A549 (cell line): ENCODE measurements at regions not wholly inside any gene's neighbourhood (a gene's known extent, or its start where the extent isn't known, plus 50 kb on each side); places are given as distances from the start of the nearest gene placed in this dataset.

Experiments
- ATAC-seq, 2 experiments: fragments of 200-7000 bp in 1 of 2; fragments of >200 bp in 1 of 2; cut with Nextera tagmentation in 1 of 2; cut with Tn5 transposase in 1 of 2; 3 replicates each; pipeline versions ENCODE4 v1.8.0 to v1.9.1; 2018 to 2020; ENCODE audit warnings: mild to moderate bottlenecking in 1 of 2, moderate library complexity in 1 of 2
- CTCF ChIA-PET: fragments of 300-600 bp; sonication (Branson Sonifier 250); formaldehyde crosslinking; extraction: SDS; loops from one replicate; lab custom pipeline; 2021; ENCODE audit warnings: antibody characterized with exemption, inconsistent platforms; lab: Yijun Ruan, JAX
- POLR2A ChIA-PET: fragments of 350-600 bp; formaldehyde crosslinking; extraction: SDS; loops from one replicate; lab custom pipeline; 2021; ENCODE audit warnings: antibody characterized with exemption, inconsistent platforms; lab: Yijun Ruan, JAX
- DNase-seq, 2 experiments: peaks; one replicate each; pipeline versions ENCODE4 v3.0.0 to v3.0.0-alpha.2; 2011 to 2016; ENCODE audit warnings: low read depth in 1 of 2, low spot score in 1 of 2
- FAIRE-seq: peaks from 2 replicates; lab custom pipeline; 2011; peaks lifted over from hg19 to GRCh38; lab: Jason Lieb, UNC
- H3K27ac ChIP-seq, 2 experiments: fragments of >200 bp; sonication (Bioruptor Twin); formaldehyde crosslinking; 3 replicates each; pipeline ENCODE4 v1.5.1; 2016 to 2017
- H3K4me1 ChIP-seq: fragments of >200 bp; sonication (Bioruptor Twin); formaldehyde crosslinking; 3 replicates; pipeline ENCODE4 v1.6.1; 2016
- H3K4me2 ChIP-seq: fragments of >200 bp; sonication (Bioruptor Twin); formaldehyde crosslinking; 3 replicates; pipeline ENCODE4 v1.6.1; 2016
- H3K4me3 ChIP-seq: fragments of >200 bp; sonication (Bioruptor Twin); formaldehyde crosslinking; 3 replicates; pipeline ENCODE4 v1.5.1; 2016
- H3K9me3 ChIP-seq: fragments of >200 bp; sonication (Bioruptor Twin); formaldehyde crosslinking; 3 replicates; pipeline ENCODE4 v1.6.1; 2016
- ATOH8 ChIP-seq: fragments of 250-450 bp; sonication (Bioruptor Pico); IDR thresholded peaks from 2 replicates; pipeline ENCODE4 v1.5.0; 2020; ENCODE audit warnings: low read depth, mild to moderate bottlenecking, moderate library complexity
- CBX2 ChIP-seq: fragments of 200-600 bp; sonication (generic); IDR thresholded peaks from 2 replicates; pipeline ENCODE4 v1.6.1; 2016; ENCODE audit warnings: low read depth, mild to moderate bottlenecking, borderline replicate concordance
- CBX8 ChIP-seq: fragments of 200-600 bp; sonication (generic); IDR thresholded peaks from 2 replicates; pipeline ENCODE4 v1.6.1; 2016
- CTCF ChIP-seq: fragments of >200 bp; sonication (Bioruptor Twin); formaldehyde crosslinking; IDR thresholded peaks from 3 replicates; pipeline ENCODE4 v1.5.1; 2016
- EHF ChIP-seq: fragments of 250-450 bp; sonication (Bioruptor Pico); IDR thresholded peaks from 2 replicates; pipeline ENCODE4 v1.5.0; 2020; ENCODE audit warnings: mild to moderate bottlenecking
- EHMT2 ChIP-seq: fragments of 200-600 bp; sonication (generic); IDR thresholded peaks from 2 replicates; pipeline ENCODE4 v1.6.1; 2016; ENCODE audit warnings: antibody characterized with exemption, low read depth, mild to moderate bottlenecking, moderate library complexity
- EP300 ChIP-seq, 2 experiments: fragments of >200 bp; sonication (Bioruptor Twin); formaldehyde crosslinking; IDR thresholded peaks; 2 replicates in 1 of 2; 3 replicates in 1 of 2; pipeline ENCODE4 v1.6.1; 2016 to 2017
- FOSL2 ChIP-seq, 2 experiments: fragments of 450-650 bp in 1 of 2; fragments of >200 bp in 1 of 2; sonication (Bioruptor Twin) in 1 of 2; formaldehyde crosslinking; IDR thresholded peaks; 2 replicates each; pipeline versions ENCODE4 v1.5.0 to v1.6.1; 2016 to 2020; ENCODE audit warnings: mild to moderate bottlenecking in 1 of 2, moderate library complexity in 1 of 2
- FOXS1 ChIP-seq: fragments of 250-450 bp; sonication (Bioruptor Pico); IDR thresholded peaks from 2 replicates; pipeline ENCODE4 v1.5.0; 2020; ENCODE audit warnings: mild to moderate bottlenecking, moderate library complexity
- GATA3 ChIP-seq: IDR thresholded peaks from 2 replicates; pipeline ENCODE4 v1.6.1; 2012; ENCODE audit warnings: borderline replicate concordance
- HDAC2 ChIP-seq: fragments of 200-600 bp; sonication (generic); IDR thresholded peaks from 2 replicates; pipeline ENCODE4 v1.6.1; 2016
- HOXB5 ChIP-seq: fragments of 250-450 bp; sonication (Bioruptor Pico); IDR thresholded peaks from 2 replicates; pipeline ENCODE4 v1.5.0; 2020; ENCODE audit warnings: mild to moderate bottlenecking, moderate library complexity
- KDM1A ChIP-seq: fragments of 200-600 bp; sonication (generic); IDR thresholded peaks from 2 replicates; pipeline ENCODE4 v1.6.1; 2016; ENCODE audit warnings: low read depth, mild to moderate bottlenecking
- KDM5A ChIP-seq: fragments of 200-600 bp; sonication (generic); IDR thresholded peaks from 2 replicates; pipeline ENCODE4 v1.6.1; 2016; ENCODE audit warnings: antibody characterized with exemption, mild to moderate bottlenecking
- PHF8 ChIP-seq: fragments of 200-600 bp; sonication (generic); IDR thresholded peaks from 2 replicates; pipeline ENCODE4 v1.6.1; 2016; ENCODE audit warnings: low read depth, mild to moderate bottlenecking, antibody characterized with exemption, moderate library complexity, borderline replicate concordance
- RAD21 ChIP-seq, 2 experiments: fragments of >200 bp in 1 of 2; sonication (Bioruptor Twin) in 1 of 2; formaldehyde crosslinking in 1 of 2; IDR thresholded peaks in 1 of 2; conservative IDR thresholded peaks in 1 of 2; 2 replicates in 1 of 2; 3 replicates in 1 of 2; pipeline ENCODE4 v1.6.1; 2012 to 2018; ENCODE audit warnings: inconsistent platforms in 1 of 2
- RARB ChIP-seq: fragments of 250-450 bp; sonication (Bioruptor Pico); IDR thresholded peaks from 2 replicates; pipeline ENCODE4 v1.8.0; 2021; ENCODE audit warnings: mild to moderate bottlenecking, moderate library complexity
- RCOR1 ChIP-seq: fragments of 150-350 bp; IDR thresholded peaks from 2 replicates; pipeline ENCODE4 v1.6.1; 2014; ENCODE audit warnings: antibody characterized with exemption, low read length, low read depth
- REST ChIP-seq: fragments of 200-600 bp; sonication (generic); IDR thresholded peaks from 2 replicates; pipeline ENCODE4 v1.6.1; 2016; ENCODE audit warnings: antibody characterized with exemption, mild to moderate bottlenecking, moderate library complexity
- RNF2 ChIP-seq: fragments of 200-600 bp; sonication (generic); IDR thresholded peaks from 2 replicates; pipeline ENCODE4 v1.6.1; 2016; ENCODE audit warnings: low read depth, mild to moderate bottlenecking, antibody characterized with exemption, moderate library complexity, borderline replicate concordance
- SMC3 ChIP-seq: fragments of >200 bp; sonication (Bioruptor Twin); formaldehyde crosslinking; IDR thresholded peaks from 3 replicates; pipeline ENCODE4 v1.6.1; 2018; ENCODE audit warnings: inconsistent platforms
- TFCP2L1 ChIP-seq: fragments of 250-450 bp; sonication (Bioruptor Pico); IDR thresholded peaks from 2 replicates; pipeline ENCODE4 v1.5.0; 2021; ENCODE audit warnings: mild to moderate bottlenecking
- ZFP36 ChIP-seq: fragments of 450-650 bp; IDR thresholded peaks from 2 replicates; pipeline ENCODE4 v1.6.1; 2014; ENCODE audit warnings: borderline replicate concordance; ENCODE audit not compliant: partially characterized antibody
- WGBS: methylation state at CpG from one replicate; pipeline ENCODE4 v1.1.6; 2017; ENCODE audit errors: missing lambda C conversion rate; 5-methylcytosine and 5-hydroxymethylcytosine counted together

GRCh38 chrX:132277953-132278614 lies 58.8 kb upstream of the RAP2C start:
- no peaks in the 10 kb centered on the region for H3K4me1 ChIP-seq
- DNase-seq (no peak), FAIRE-seq (no peak), ATAC-seq (no peak)
- ChIA-PET CTCF (interaction anchor here (1.3 kb wide), 1 partner anchor 15 kb away, joined by 8 read pairs; no protein-coding TSS in a partner anchor), POLR2A (no interaction called here)
- no CpG with 5 or more reads among the region's 2 CpGs for WGBS
- H3K9me3 ChIP-seq: no peaks in the 10 kb centered on the region
- H3K27ac ChIP-seq: no peak overlapping the region
- H3K4me2 ChIP-seq: no peak overlapping the region
- H3K4me3 ChIP-seq: no peak overlapping the region
- no peak for TF ChIP-seq RNF2
- TF ChIP-seq HOXB5 (CRISPR knock-in tag): no peak
- TF ChIP-seq CTCF: no peak
- no peak for TF ChIP-seq FOSL2 (IDR thresholded peaks at IDR 0.05)
- TF ChIP-seq FOSL2 (CRISPR knock-in tag; IDR thresholded peaks at IDR 0.05): no peak
- TF ChIP-seq EHF (CRISPR knock-in tag): no peak
- no peak for TF ChIP-seq RAD21 (conservative IDR thresholded peaks at IDR 0.05 in 1 of 2, IDR thresholded peaks at IDR 0.05 in 1 of 2)

DNA sequence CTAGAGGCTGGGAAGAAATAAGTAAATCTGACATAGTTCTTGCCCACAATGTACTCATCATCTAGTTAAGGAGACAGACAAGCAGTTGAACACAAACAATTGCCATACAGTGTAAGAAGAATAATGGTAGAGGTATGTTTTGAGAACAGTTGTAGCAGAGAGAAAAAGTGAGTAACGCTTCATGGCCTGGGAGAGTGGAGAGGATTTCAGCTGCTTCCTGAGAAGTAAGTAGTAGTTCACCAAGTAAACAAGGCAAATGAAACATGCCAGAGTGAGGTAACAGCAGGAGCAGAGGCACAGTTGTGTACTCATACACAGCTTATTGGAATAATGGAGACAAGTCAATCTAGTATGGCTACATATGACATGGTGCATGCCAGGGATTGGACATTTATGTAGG lies 53.6 kb upstream of the RAP2C start:
- no peaks in the 10 kb centered on the region for H3K9me3 ChIP-seq
- ATAC-seq (no peak), FAIRE-seq (no peak), DNase-seq (no peak)
- H3K4me3 ChIP-seq: no peak overlapping the region
- H3K4me2 ChIP-seq: no peak overlapping the region
- ChIA-PET POLR2A (no interaction called here), CTCF (interaction anchor here (1.8 kb wide), 1 partner anchor 20 kb away, joined by 6 read pairs; no protein-coding TSS in a partner anchor)
- WGBS: 32% methylated on average over 1 of the region's 1 CpG
- H3K27ac ChIP-seq: no peak overlapping the region
- no peaks in the 10 kb centered on the region for H3K4me1 ChIP-seq
- TF ChIP-seq RCOR1 (no peak), KDM5A (no peak), EP300 (IDR thresholded peaks at IDR 0.05) (no peak), CBX8 (no peak), RARB (no peak), FOXS1 (CRISPR knock-in tag) (no peak), HDAC2 (no peak), ATOH8 (CRISPR knock-in tag) (no peak), REST (no peak), GATA3 (no peak), PHF8 (no peak), KDM1A (no peak), ZFP36 (no peak), TFCP2L1 (CRISPR knock-in tag) (no peak), CBX2 (no peak), SMC3 (no peak), EHMT2 (no peak)
- TF ChIP-seq, all 56 proteins: peak for 0
